H1 (cell line): ENCODE measurements at regions not wholly inside any gene's neighbourhood (a gene's known extent, or its start where the extent isn't known, plus 50 kb on each side); places are given as distances from the start of the nearest gene placed in this dataset.

Experiments
- CTCF ChIA-PET: fragments of 300-600 bp; sonication (Branson Sonifier 250); formaldehyde crosslinking; loops from one replicate; lab custom pipeline; 2021; ENCODE audit not compliant: partially characterized antibody; lab: Charles Lee
- POLR2A ChIA-PET: fragments of 300-600 bp; sonication (Branson Sonifier 250); formaldehyde crosslinking; loops from one replicate; lab custom pipeline; 2021; ENCODE audit warnings: inconsistent platforms; ENCODE audit not compliant: partially characterized antibody; lab: Charles Lee
- DNase-seq, 2 experiments: peaks; one replicate each; pipeline versions ENCODE4 v3.0.0 to v3.0.0-alpha.2; 2010 to 2022; ENCODE audit warnings: low spot score in 2 of 2, low read depth in 1 of 2, mixed read lengths in 1 of 2
- FAIRE-seq: peaks from 2 replicates; lab custom pipeline; 2011; peaks lifted over from hg19 to GRCh38; lab: Jason Lieb, UNC
- H2AFZ ChIP-seq: 2 replicates; pipeline ENCODE4 v1.8.1; 2012; ENCODE audit warnings: low read length, inconsistent platforms
- H2AK5ac ChIP-seq: 2 replicates; pipeline ENCODE4 v1.6.1; 2013; ENCODE audit warnings: low read depth, low read length
- H2BK120ac ChIP-seq: replicated peaks from 2 replicates; pipeline ENCODE3; 2013; ENCODE audit warnings: low read depth, low read length, inconsistent platforms
- H2BK12ac ChIP-seq: 2 replicates; pipeline ENCODE4 v1.6.1; 2013; ENCODE audit warnings: low read depth, low read length
- H2BK15ac ChIP-seq: 2 replicates; pipeline ENCODE4 v1.6.1; 2013; ENCODE audit warnings: low read length
- H2BK20ac ChIP-seq: 2 replicates; pipeline ENCODE4 v1.6.1; 2013; ENCODE audit warnings: low read length
- H2BK5ac ChIP-seq: 2 replicates; pipeline ENCODE4 v1.6.1; 2013; ENCODE audit warnings: low read depth, low read length
- H3K14ac ChIP-seq: 2 replicates; pipeline ENCODE4 v1.6.1; 2013; ENCODE audit warnings: inconsistent platforms; ENCODE audit not compliant: insufficient read length
- H3K18ac ChIP-seq: 2 replicates; pipeline ENCODE4 v1.6.1; 2013; ENCODE audit warnings: low read length; ENCODE audit errors: extremely low read depth
- H3K23ac ChIP-seq: 2 replicates; pipeline ENCODE4 v1.6.1; 2013; ENCODE audit warnings: inconsistent platforms; ENCODE audit not compliant: insufficient read length
- H3K23me2 ChIP-seq: 2 replicates; pipeline ENCODE4 v1.6.1; 2013; ENCODE audit warnings: low read depth, low read length
- H3K27ac ChIP-seq: 2 replicates; pipeline ENCODE4 v1.6.1; 2011; ENCODE audit warnings: low read depth, low read length, inconsistent platforms
- H3K27me3 ChIP-seq, 4 experiments: replicated peaks in 1 of 4; 1 replicate in 1 of 4; 2 replicates in 3 of 4; pipeline versions ENCODE4 v1.6.1 to v1.8.1; 2011 to 2013; ENCODE audit warnings: low read length in 3 of 4, mild to moderate bottlenecking in 3 of 4, inconsistent platforms in 2 of 4, mixed read lengths in 2 of 4, moderate library complexity in 1 of 4; ENCODE audit not compliant: control insufficient read depth in 3 of 4, insufficient read depth in 3 of 4; ENCODE audit errors: extremely low read depth in 1 of 4
- H3K36me3 ChIP-seq, 4 experiments: 2 replicates each; pipeline versions ENCODE4 v1.6.1 to v1.8.1; 2011 to 2013; ENCODE audit warnings: mild to moderate bottlenecking in 4 of 4, low read length in 3 of 4, moderate library complexity in 2 of 4, control low read depth in 1 of 4, inconsistent platforms in 1 of 4; ENCODE audit not compliant: insufficient read depth in 4 of 4, control insufficient read depth in 2 of 4
- H3K4ac ChIP-seq: replicated peaks from 2 replicates; pipeline ENCODE3; 2013; ENCODE audit warnings: low read length, low read depth, mixed read lengths, inconsistent platforms; ENCODE audit not compliant: insufficient read length
- H3K4me1 ChIP-seq, 4 experiments: replicated peaks in 1 of 4; 1 replicate in 1 of 4; 2 replicates in 3 of 4; pipeline versions ENCODE4 v1.6.1 to v1.8.1; 2011 to 2013; ENCODE audit warnings: low read length in 3 of 4, inconsistent platforms in 2 of 4, mixed read lengths in 1 of 4; ENCODE audit not compliant: insufficient read depth in 4 of 4, control insufficient read depth in 3 of 4
- H3K4me2 ChIP-seq, 2 experiments: 2 replicates each; pipeline versions ENCODE4 v1.6.1 to v1.8.1; 2011 to 2013; ENCODE audit warnings: low read depth in 2 of 2, low read length in 2 of 2, control low read depth in 1 of 2, inconsistent platforms in 1 of 2, mild to moderate bottlenecking in 1 of 2; ENCODE audit not compliant: insufficient read depth in 1 of 2
- H3K4me3 ChIP-seq, 4 experiments: fragments of 200-600, 300-600 bp in 1 of 4; sonication (generic), shearing (Covaris generic), sonication (Bioruptor Twin) in 1 of 4; 2 replicates each; pipeline versions ENCODE4 v1.5.1 to v1.8.1; 2011 to 2016; ENCODE audit warnings: low read length in 4 of 4, low read depth in 3 of 4, control low read depth in 2 of 4, inconsistent platforms in 2 of 4, mild to moderate bottlenecking in 2 of 4, mixed read lengths in 1 of 4, moderate library complexity in 1 of 4; ENCODE audit not compliant: insufficient read depth in 2 of 4; ENCODE audit errors: extremely low read depth in 1 of 4
- H3K56ac ChIP-seq: replicated peaks from 2 replicates; pipeline ENCODE3; 2013; ENCODE audit warnings: low read depth, mild to moderate bottlenecking, mixed read lengths, low read length, inconsistent platforms; ENCODE audit not compliant: insufficient read length
- H3K79me1 ChIP-seq: 2 replicates; pipeline ENCODE4 v1.6.1; 2013; ENCODE audit warnings: low read depth, low read length, control low read depth
- H3K79me2 ChIP-seq, 2 experiments: 2 replicates each; pipeline versions ENCODE4 v1.6.1 to v1.8.1; 2012 to 2013; ENCODE audit warnings: low read length in 2 of 2, mild to moderate bottlenecking in 2 of 2, inconsistent platforms in 1 of 2; ENCODE audit not compliant: insufficient read depth in 2 of 2, control insufficient read depth in 1 of 2
- H3K9ac ChIP-seq, 4 experiments: replicated peaks in 1 of 4; 1 replicate in 1 of 4; 2 replicates in 3 of 4; pipeline versions ENCODE4 v1.6.1 to v1.8.1; 2011 to 2013; ENCODE audit warnings: low read depth in 3 of 4, low read length in 3 of 4, control low read depth in 2 of 4, mild to moderate bottlenecking in 2 of 4, moderate library complexity in 2 of 4, inconsistent platforms in 1 of 4; ENCODE audit errors: extremely low read depth in 1 of 4
- H3K9me3 ChIP-seq, 2 experiments: 2 replicates each; pipeline versions ENCODE4 v1.6.1 to v1.8.1; 2012 to 2013; ENCODE audit warnings: mild to moderate bottlenecking in 2 of 2, moderate library complexity in 2 of 2, control low read depth in 1 of 2, inconsistent platforms in 1 of 2, low read depth in 1 of 2, low read length in 1 of 2, mixed read lengths in 1 of 2; ENCODE audit not compliant: insufficient read depth in 2 of 2
- H4K20me1 ChIP-seq, 2 experiments: replicated peaks in 1 of 2; 2 replicates each; pipeline versions ENCODE3 to v1.8.1; 2011 to 2013; ENCODE audit warnings: inconsistent platforms in 2 of 2, low read length in 2 of 2, mild to moderate bottlenecking in 1 of 2; ENCODE audit not compliant: insufficient read depth in 2 of 2, control insufficient read depth in 1 of 2
- H4K5ac ChIP-seq: 2 replicates; pipeline ENCODE4 v1.6.1; 2013; ENCODE audit warnings: low read length, low read depth, mixed read lengths, inconsistent platforms; ENCODE audit not compliant: insufficient read length
- H4K8ac ChIP-seq: 2 replicates; pipeline ENCODE4 v1.8.0; 2013; ENCODE audit warnings: mild to moderate bottlenecking, moderate library complexity, low read length, inconsistent platforms; ENCODE audit not compliant: insufficient read depth; ENCODE audit errors: extremely low read depth
- H4K91ac ChIP-seq: replicated peaks from 2 replicates; pipeline ENCODE3; 2013; ENCODE audit warnings: low read length, mixed read lengths, inconsistent platforms; ENCODE audit not compliant: insufficient read length
- CBX5 ChIP-seq: fragments of 300-800, 300-1000 bp; sonication (generic); IDR thresholded peaks from 2 replicates; pipeline ENCODE4 v1.7.1; 2016; ENCODE audit warnings: antibody characterized with exemption, low read length, low read depth
- CHD2 ChIP-seq: IDR thresholded peaks from 2 replicates; pipeline ENCODE4 v1.6.1; 2012; ENCODE audit warnings: low read length, improper control_type of control experiment
- CTCF ChIP-seq, 3 experiments: IDR thresholded peaks; 1 replicate in 2 of 3; 2 replicates in 1 of 3; pipeline versions ENCODE4 v1.5.1 to v1.6.1; 2011; ENCODE audit warnings: low read length in 3 of 3, mild to moderate bottlenecking in 3 of 3, inconsistent platforms in 2 of 3, low read depth in 1 of 3, moderate library complexity in 1 of 3; ENCODE audit not compliant: insufficient read depth in 1 of 3; ENCODE audit errors: control extremely low read depth in 1 of 3
- FOSL1 ChIP-seq: IDR thresholded peaks from 2 replicates; pipeline ENCODE4 v1.6.1; 2011; ENCODE audit warnings: mild to moderate bottlenecking, low read depth, low read length, moderate library complexity; ENCODE audit not compliant: insufficient read depth
- RAD21 ChIP-seq, 2 experiments: IDR thresholded peaks in 1 of 2; conservative IDR thresholded peaks in 1 of 2; 2 replicates each; pipeline ENCODE4 v1.6.1; 2011; ENCODE audit warnings: low read depth in 2 of 2, low read length in 2 of 2, improper control_type of control experiment in 1 of 2, inconsistent platforms in 1 of 2, mild to moderate bottlenecking in 1 of 2, moderate library complexity in 1 of 2
- SP2 ChIP-seq: IDR thresholded peaks from 2 replicates; pipeline ENCODE4 v1.6.1; 2012; ENCODE audit warnings: mild to moderate bottlenecking, low read length, inconsistent platforms
- SUZ12 ChIP-seq: fragments of 200-600 bp; sonication (generic); IDR thresholded peaks from 2 replicates; pipeline ENCODE4 v1.6.1; 2012; ENCODE audit warnings: mild to moderate bottlenecking, inconsistent platforms, low read length, moderate library complexity, mixed read lengths
- TAF1 ChIP-seq: IDR thresholded peaks from 2 replicates; pipeline ENCODE4 v1.6.1; 2011; ENCODE audit warnings: mild to moderate bottlenecking, low read depth, low read length
- WGBS, 2 experiments: shearing (Covaris generic) in 1 of 2; methylation state at CpG; one replicate each; pipeline versions ENCODE4 v1.1.6 to v1.1.7; 2013 to 2015; ENCODE audit warnings: low lambda C conversion rate in 2 of 2, mixed read lengths in 2 of 2, inconsistent platforms in 1 of 2, low coverage in 1 of 2, missing lambda C conversion rate in 1 of 2; ENCODE audit not compliant: insufficient replicate concordance in 2 of 2, insufficient coverage in 1 of 2, insufficient read length in 1 of 2; ENCODE audit errors: extremely low coverage in 1 of 2, missing lambda C conversion rate in 1 of 2; 5-methylcytosine and 5-hydroxymethylcytosine counted together

DNA sequence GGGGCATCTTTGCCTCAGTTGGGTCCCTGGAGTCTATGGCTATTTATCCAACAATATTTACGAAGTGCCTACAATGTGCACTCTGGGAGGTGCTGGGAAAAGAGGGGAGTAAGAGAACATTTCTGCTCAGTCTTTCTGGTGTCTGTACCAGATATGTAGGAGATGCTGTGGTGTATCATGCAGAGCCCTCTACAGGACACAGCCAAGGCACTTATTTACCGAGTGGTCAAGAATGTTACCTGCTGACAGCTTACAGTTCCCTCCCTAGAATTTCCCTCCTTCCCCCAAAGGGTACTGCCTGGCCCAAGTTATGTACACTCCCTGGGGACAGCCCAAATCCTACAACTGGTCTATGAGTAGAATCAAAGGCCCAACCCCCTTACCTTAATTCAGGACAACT lies 177.7 kb downstream of the C1orf94 start:
- Histone ChIP-seq H3K4ac (no peak overlapping the region), H3K79me2 (no peaks in the 10 kb centered on the region), H2AK5ac (no peak overlapping the region), H3K4me1 (no peaks in the 10 kb centered on the region), H3K4me3 (no peak overlapping the region), H4K91ac (no peak overlapping the region), H4K8ac (no peak overlapping the region; the same call in 1 of the 2 replicates), H3K27me3 (no peaks in the 10 kb centered on the region), H4K20me1 (no peaks in the 10 kb centered on the region), H2BK15ac (no peak overlapping the region), H3K36me3 (no peaks in the 10 kb centered on the region), H3K14ac (no peak overlapping the region), H2BK20ac (no peak overlapping the region), H3K4me2 (no peak overlapping the region), H3K23ac (no peak overlapping the region), H3K9me3 (no peaks in the 10 kb centered on the region), H3K9ac (no peak overlapping the region; a peak in 1 of 7 replicates), H4K5ac (no peak overlapping the region), H2AFZ (no peak overlapping the region)
- DNase-seq = no peak
- FAIRE-seq = peak; percentile 36
- CTCF ChIA-PET = interaction anchor here (0.7 to 2.0 kb wide), 6 partner anchors 10 to 38 kb away, joined by 3 to 5 read pairs (median 3); no protein-coding TSS in a partner anchor
- WGBS, 2 experiments = 72% methylated on average over 2 of the region's 2 CpGs; no CpG with 5 or more reads in 1 of the 2 experiments
- TF ChIP-seq RAD21 (IDR thresholded peaks at IDR 0.05 in 1 of 2, conservative IDR thresholded peaks at IDR 0.05 in 1 of 2; ENCODE audit: low read depth in 2 of 2, low read length in 2 of 2) (peak in 1 of 2 experiments; percentile 26; a peak in 2 of 4 replicates), TAF1 (no peak), CBX5 (no peak), SUZ12 (no peak), FOSL1 (no peak), CTCF (IDR thresholded peaks at IDR 0.05; ENCODE audit: control extremely low read depth in 1 of 3, insufficient read depth in 1 of 3, low read depth in 1 of 3, low read length in 3 of 3) (peak in 1 of 3 experiments; percentile 23; a peak in 1 of 4 replicates), SP2 (no peak), CHD2 (no peak)
- TF ChIP-seq, all 59 proteins: peak for 2
- Histone ChIP-seq H3K79me1 (no peaks in the 10 kb centered on the region), H2BK12ac (no peak overlapping the region), H2BK5ac (no peak overlapping the region), H3K56ac (no peak overlapping the region), H3K27ac (no peak overlapping the region), H2BK120ac (no peak overlapping the region), H3K23me2 (no peaks in the 10 kb centered on the region), H3K18ac (no peak overlapping the region)
- POLR2A ChIA-PET = no interaction called here
